Fibroblast of skin of right quadriceps (primary cell): ENCODE measurements at regions not wholly inside any gene's neighbourhood (a gene's known extent, or its start where the extent isn't known, plus 50 kb on each side); places are given as distances from the start of the nearest gene placed in this dataset.

Experiments
- DNase-seq: peaks from one replicate; pipeline ENCODE4 v3.0.0-alpha.2; 2013

GRCh38 chr11:103530257-103530656 lies 421.0 kb downstream of the DYNC2H1 start:
- DNase-seq: peak; percentile 44

GRCh38 chr11:103532133-103532788 lies 423.0 kb downstream of the DYNC2H1 start:
- peak; percentile 89 for DNase-seq

GRCh38 chr11:103534191-103534590 lies 425.0 kb downstream of the DYNC2H1 start:
- no peak for DNase-seq

GRCh38 chr11:103534959-103535358 lies 425.7 kb downstream of the DYNC2H1 start:
- DNase-seq: no peak

- no peak for DNase-seq
Measured at GRCh38 chr11:103536335-103536722, 427.1 kb downstream of the DYNC2H1 start.

GRCh38 chr11:103537904-103538502 lies 428.8 kb downstream of the DYNC2H1 start:
- DNase-seq: peak; percentile 39

GRCh38 chr11:103539166-103539565 lies 429.9 kb downstream of the DYNC2H1 start:
- no peak for DNase-seq

- DNase-seq: no peak
Measured at GRCh38 chr11:103541186-103541795, 432.1 kb downstream of the DYNC2H1 start.

GRCh38 chr11:103542851-103543250 lies 433.6 kb downstream of the DYNC2H1 start:
- no peak for DNase-seq

- no peak for DNase-seq
Measured at GRCh38 chr11:103543456-103543855, 434.2 kb downstream of the DYNC2H1 start.

GRCh38 chr11:103544874-103545273 lies 435.6 kb downstream of the DYNC2H1 start:
- no peak for DNase-seq

- DNase-seq: no peak
Measured at GRCh38 chr11:103545551-103545950, 436.3 kb downstream of the DYNC2H1 start.

- DNase-seq: peak; percentile 64
Measured at GRCh38 chr11:103546236-103546635, 437.0 kb downstream of the DYNC2H1 start.

- DNase-seq: no peak
Measured at GRCh38 chr11:103547024-103547423, 437.8 kb downstream of the DYNC2H1 start.

- DNase-seq: no peak
Measured at GRCh38 chr11:103547691-103548090, 438.5 kb downstream of the DYNC2H1 start.

GRCh38 chr11:103548838-103549237 lies 439.6 kb downstream of the DYNC2H1 start:
- no peak for DNase-seq

- peak; percentile 40 for DNase-seq
Measured at GRCh38 chr11:103550811-103551210, 441.6 kb downstream of the DYNC2H1 start.

- DNase-seq: no peak
Measured at GRCh38 chr11:103552086-103552485, 442.9 kb downstream of the DYNC2H1 start.

- DNase-seq: no peak
Measured at GRCh38 chr11:103556171-103556570, 446.9 kb downstream of the DYNC2H1 start.

GRCh38 chr11:103566116-103566515 lies 456.9 kb downstream of the DYNC2H1 start:
- DNase-seq: no peak

- DNase-seq: no peak
Measured at GRCh38 chr11:103581760-103582159, 454.7 kb upstream of the DDI1 start.

GRCh38 chr11:103582351-103582909 lies 454.0 kb upstream of the DDI1 start:
- no peak for DNase-seq

GRCh38 chr11:103584021-103584420 lies 452.4 kb upstream of the DDI1 start:
- DNase-seq: no peak

GRCh38 chr11:103584720-103585119 lies 451.7 kb upstream of the DDI1 start:
- DNase-seq: no peak
